A673 (cell line): ENCODE measurements at regions not wholly inside any gene's neighbourhood (a gene's known extent, or its start where the extent isn't known, plus 50 kb on each side); places are given as distances from the start of the nearest gene placed in this dataset.

Experiments
- BruUV-seq: library from RNA; stranded (reverse); fragments of 400-500 nt; replicated peaks from 2 replicates; lab custom pipeline; 2021; lab: Mats Ljungman, UMichigan
- CTCF ChIA-PET: fragments of 300-600 bp; sonication (Branson Sonifier 250); formaldehyde crosslinking; loops from one replicate; lab custom pipeline; 2022; ENCODE audit warnings: antibody characterized with exemption; lab: Charles Lee
- POLR2A ChIA-PET: fragments of 300-600 bp; sonication (Branson Sonifier 250); formaldehyde crosslinking; loops from one replicate; lab custom pipeline; 2022; ENCODE audit warnings: antibody characterized with exemption; ENCODE audit not compliant: low non-redundant PET; lab: Charles Lee
- DNase-seq: peaks from one replicate; pipeline ENCODE4 v3.0.0-alpha.2; 2015; ENCODE audit warnings: low spot score
- H3K27ac ChIP-seq: fragments of 200-600 bp; sonication (generic); 2 replicates; pipeline ENCODE4 v1.5.1; 2016; ENCODE audit warnings: mixed run types, low read depth, mild to moderate bottlenecking, mixed read lengths, antibody characterized with exemption, low read length; ENCODE audit not compliant: poor library complexity, severe bottlenecking
- H3K27me3 ChIP-seq: fragments of 200-600 bp; sonication (generic); replicated peaks from 2 replicates; pipeline ENCODE4 v1.6.1; 2017; ENCODE audit warnings: mixed run types, low read depth, mild to moderate bottlenecking, mixed read lengths, antibody characterized with exemption, low read length; ENCODE audit not compliant: insufficient read depth, poor library complexity
- H3K36me3 ChIP-seq: fragments of 200-600 bp; sonication (generic); 2 replicates; pipeline ENCODE4 v1.6.1; 2016; ENCODE audit warnings: mixed run types, mild to moderate bottlenecking, mixed read lengths, antibody characterized with exemption, low read length; ENCODE audit not compliant: insufficient read depth, poor library complexity, severe bottlenecking
- H3K4me1 ChIP-seq: fragments of 200-600 bp; sonication (generic); 2 replicates; pipeline ENCODE4 v1.6.1; 2017; ENCODE audit warnings: mixed run types, mild to moderate bottlenecking, mixed read lengths, antibody characterized with exemption, low read length; ENCODE audit not compliant: insufficient read depth, poor library complexity, severe bottlenecking
- H3K4me3 ChIP-seq: fragments of 200-600 bp; sonication (generic); 2 replicates; pipeline ENCODE4 v1.5.1; 2016; ENCODE audit warnings: low read depth, mixed run types, mild to moderate bottlenecking, mixed read lengths, low read length; ENCODE audit not compliant: poor library complexity, severe bottlenecking
- H3K9me3 ChIP-seq: fragments of 200-600 bp; sonication (generic); 2 replicates; pipeline ENCODE4 v1.6.1; 2016; ENCODE audit warnings: mixed run types, low read depth, mild to moderate bottlenecking, mixed read lengths, antibody characterized with exemption, low read length; ENCODE audit not compliant: poor library complexity, severe bottlenecking
- EZH2 ChIP-seq: fragments of 200-600 bp; sonication (generic); IDR thresholded peaks from 2 replicates; pipeline ENCODE4 v1.6.1; 2017; ENCODE audit warnings: borderline replicate concordance, low read depth, mild to moderate bottlenecking, mixed read lengths, antibody characterized with exemption, low read length; ENCODE audit not compliant: poor library complexity, severe bottlenecking
- intact Hi-C: fragments of 100-400 bp; cut with micrococcal nuclease; formaldehyde crosslinking; loops from one replicate; pipeline ENCODE4 v1.10.0; 2022; ENCODE audit not compliant: unreplicated experiment
- TF ChIP-seq, protein P1 (sequence below): fragments of 300-800, 200-600 bp; sonication (generic); conservative IDR thresholded peaks from 2 replicates; pipeline ENCODE4 v1.5.1; 2017; ENCODE audit warnings: low read depth, mild to moderate bottlenecking, antibody characterized with exemption, low read length, moderate library complexity, mixed read lengths

DNA sequence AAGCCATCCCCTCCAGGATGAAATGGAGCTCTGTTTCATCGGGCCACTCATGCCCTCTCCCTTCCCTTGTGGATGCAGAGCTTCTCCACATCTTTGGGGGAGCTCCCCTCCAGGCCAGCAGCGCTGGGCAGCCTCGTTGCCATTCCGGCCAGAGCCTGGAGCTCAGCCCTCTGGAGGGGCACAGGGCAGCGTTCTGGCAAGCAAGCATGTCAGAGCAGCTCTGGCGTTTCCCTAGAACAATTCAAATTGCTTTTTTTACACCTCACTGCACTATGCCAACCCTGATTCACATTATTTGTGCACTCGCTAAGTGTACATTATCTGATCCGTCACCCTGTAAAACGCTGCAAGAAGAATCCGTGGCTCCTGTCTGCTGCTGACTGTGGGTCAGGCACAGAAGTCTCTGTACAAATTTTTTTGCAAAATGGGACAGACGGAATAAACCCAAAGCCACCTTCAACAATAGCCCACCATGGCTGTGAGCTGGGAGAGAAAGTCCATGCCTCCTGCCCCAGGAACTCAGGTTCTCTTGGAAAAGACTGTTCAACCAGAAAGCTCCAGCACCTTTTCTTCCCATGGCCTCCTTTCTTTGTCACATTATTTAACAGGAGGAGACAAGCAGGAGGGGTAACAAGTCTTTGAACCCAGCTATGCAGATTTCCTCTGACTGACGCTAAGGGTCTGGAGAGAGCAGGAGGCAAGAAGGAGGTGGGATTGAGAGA, 139.5 kb upstream of the CADM1 start:
- Histone ChIP-seq H3K9me3 (no peaks in the 10 kb centered on the region), H3K27ac (no peak overlapping the region), H3K27me3 (no peaks in the 10 kb centered on the region), H3K4me3 (no peak overlapping the region), H3K4me1 (no peaks in the 10 kb centered on the region), H3K36me3 (no peaks in the 10 kb centered on the region)
- ChIA-PET POLR2A (interaction anchor here (0.5 kb wide), 1 partner anchor 61 kb away, joined by 3 read pairs; no protein-coding TSS in a partner anchor), CTCF (no interaction called here)
- DNase-seq: no peak
- intact Hi-C loops: no loop called here
- no peak for TF ChIP-seq EZH2
- TF ChIP-seq, protein P1, sequence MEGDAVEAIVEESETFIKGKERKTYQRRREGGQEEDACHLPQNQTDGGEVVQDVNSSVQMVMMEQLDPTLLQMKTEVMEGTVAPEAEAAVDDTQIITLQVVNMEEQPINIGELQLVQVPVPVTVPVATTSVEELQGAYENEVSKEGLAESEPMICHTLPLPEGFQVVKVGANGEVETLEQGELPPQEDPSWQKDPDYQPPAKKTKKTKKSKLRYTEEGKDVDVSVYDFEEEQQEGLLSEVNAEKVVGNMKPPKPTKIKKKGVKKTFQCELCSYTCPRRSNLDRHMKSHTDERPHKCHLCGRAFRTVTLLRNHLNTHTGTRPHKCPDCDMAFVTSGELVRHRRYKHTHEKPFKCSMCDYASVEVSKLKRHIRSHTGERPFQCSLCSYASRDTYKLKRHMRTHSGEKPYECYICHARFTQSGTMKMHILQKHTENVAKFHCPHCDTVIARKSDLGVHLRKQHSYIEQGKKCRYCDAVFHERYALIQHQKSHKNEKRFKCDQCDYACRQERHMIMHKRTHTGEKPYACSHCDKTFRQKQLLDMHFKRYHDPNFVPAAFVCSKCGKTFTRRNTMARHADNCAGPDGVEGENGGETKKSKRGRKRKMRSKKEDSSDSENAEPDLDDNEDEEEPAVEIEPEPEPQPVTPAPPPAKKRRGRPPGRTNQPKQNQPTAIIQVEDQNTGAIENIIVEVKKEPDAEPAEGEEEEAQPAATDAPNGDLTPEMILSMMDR: no peak
- BruUV-seq: no TSS peak

- intact Hi-C loops: no loop called here
- no peak for TF ChIP-seq EZH2
- TF ChIP-seq, protein P1: no peak
- ChIA-PET POLR2A (no interaction called here), CTCF (no interaction called here)
- Histone ChIP-seq H3K4me3 (no peak overlapping the region), H3K27ac (no peak overlapping the region), H3K27me3 (no peaks in the 10 kb centered on the region), H3K9me3 (no peaks in the 10 kb centered on the region), H3K36me3 (no peaks in the 10 kb centered on the region), H3K4me1 (no peaks in the 10 kb centered on the region)
- DNase-seq: no peak
- BruUV-seq: no TSS peak
These were observed 138.4 kb upstream of the CADM1 start for GRCh38 chr11:115642660-115643059.

DNA sequence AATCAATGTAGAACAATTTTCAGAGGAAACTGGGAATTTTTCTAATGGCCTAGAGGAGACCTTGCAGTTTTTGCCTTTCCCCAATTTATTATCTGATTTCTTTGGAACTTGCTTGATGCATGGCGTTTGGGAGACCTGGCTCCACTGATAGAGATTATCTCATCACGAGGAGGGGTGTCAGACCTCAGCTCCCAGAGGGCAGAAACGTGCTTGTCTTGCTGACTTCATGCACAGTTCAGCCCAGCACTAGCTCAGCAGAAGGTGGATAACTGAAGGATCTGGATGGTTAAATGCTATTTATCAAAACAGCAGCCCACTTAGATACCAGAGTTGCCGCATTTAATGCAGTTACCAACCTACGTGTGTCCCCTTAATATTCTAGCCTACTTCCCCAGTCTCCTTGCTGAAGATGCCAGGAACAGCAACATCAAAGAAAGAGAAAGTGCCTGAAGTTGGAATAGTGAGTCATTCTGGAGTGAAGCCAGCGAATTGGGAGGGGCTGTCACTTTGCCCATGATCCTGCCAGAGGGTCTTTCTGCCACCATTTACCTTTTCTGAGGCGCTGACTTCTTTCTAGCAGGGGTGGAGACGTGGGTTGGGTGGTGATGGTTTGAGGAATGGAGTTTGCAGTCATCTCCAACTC, 133.5 kb upstream of the CADM1 start:
- Histone ChIP-seq H3K9me3 (no peaks in the 10 kb centered on the region), H3K4me3 (no peak overlapping the region), H3K36me3 (no peaks in the 10 kb centered on the region), H3K4me1 (no peaks in the 10 kb centered on the region), H3K27me3 (no peaks in the 10 kb centered on the region), H3K27ac (no peak overlapping the region)
- TF ChIP-seq, protein P1: no peak
- no peak for TF ChIP-seq EZH2
- BruUV-seq: no TSS peak
- intact Hi-C loops: no loop called here
- CTCF ChIA-PET: no interaction called here
- POLR2A ChIA-PET: no interaction called here
- DNase-seq: no peak
